SK-N-SH (cell line): ENCODE measurements at regions not wholly inside any gene's neighbourhood (a gene's known extent, or its start where the extent isn't known, plus 50 kb on each side); places are given as distances from the start of the nearest gene placed in this dataset.

Experiments used
- CTCF ChIP-seq: fragments of 200-600 bp; sonication (generic); IDR thresholded peaks from 2 replicates; pipeline ENCODE4 v1.6.1; 2017; ENCODE audit warnings: antibody characterized with exemption, mild to moderate bottlenecking, moderate library complexity
- POLR2AphosphoS5 ChIP-seq: IDR thresholded peaks from 2 replicates; pipeline ENCODE4 v1.6.1; 2012; ENCODE audit warnings: low read depth, low read length
- ZBTB33 ChIP-seq: IDR thresholded peaks from 2 replicates; pipeline ENCODE4 v1.4.0; 2012; ENCODE audit warnings: low read depth, borderline replicate concordance

GRCh38 chr2:150698016-150698661 lies 210.7 kb upstream of the RND3 start:
- TF ChIP-seq POLR2AphosphoS5 (no peak), CTCF (no peak), ZBTB33 (no peak)
